Adrenal gland (tissue), 9 donors: ENCODE measurements at regions not wholly inside any gene's neighbourhood (a gene's known extent, or its start where the extent isn't known, plus 50 kb on each side); places are given as distances from the start of the nearest gene placed in this dataset.

Source experiments
- DNase-seq, 7 donors: peaks; one replicate each; pipeline ENCODE4 v3.0.0-alpha.2; 2019 to 2020
- H3K27ac ChIP-seq, 5 donors: fragments of 200-600 bp; sonication (generic) in 4 of 5; 1 replicate in 3 of 5; 2 replicates in 2 of 5; pipeline versions ENCODE4 v1.5.1 to v1.8.0; 2016 to 2020; ENCODE audit warnings: mild to moderate bottlenecking in 1 of 5
- H3K27me3 ChIP-seq: fragments of 200-600 bp; 2 replicates; pipeline ENCODE4 v1.8.0; 2021
- H3K36me3 ChIP-seq, 2 donors: fragments of 200-600 bp; replicated peaks in 1 of 2; 1 replicate in 1 of 2; 2 replicates in 1 of 2; pipeline versions ENCODE4 v1.5.1 to v1.8.0; 2018 to 2022
- H3K4me1 ChIP-seq, 2 donors: fragments of 200-600 bp; replicated peaks in 1 of 2; 1 replicate in 1 of 2; 2 replicates in 1 of 2; pipeline versions ENCODE4 v1.5.1 to v1.8.0; 2018 to 2021
- H3K4me3 ChIP-seq, 4 donors: fragments of 200-600 bp; sonication (generic) in 3 of 4; one replicate each; pipeline ENCODE4 v1.5.1; 2016 to 2018
- H3K9me3 ChIP-seq, 3 donors: fragments of 200-600 bp; sonication (generic) in 1 of 3; replicated peaks in 1 of 3; 1 replicate in 2 of 3; 2 replicates in 1 of 3; pipeline versions ENCODE4 v1.5.1 to v1.8.0; 2016 to 2021
- POLR2A ChIP-seq, 2 donors: fragments of 450-650 bp; IDR thresholded peaks; one replicate each; pipeline ENCODE4 v1.6.1; 2017; ENCODE audit warnings: antibody characterized with exemption in 2 of 2, mild to moderate bottlenecking in 2 of 2, moderate library complexity in 1 of 2
- WGBS, 4 donors: extraction: QIAGEN DNeasy Blood & Tissue Kit in 2 of 4; methylation state at CpG; one replicate each; pipeline versions ENCODE4 v1.1.5 to v1.1.7; 2013 to 2017; 5-methylcytosine and 5-hydroxymethylcytosine counted together
- intact Hi-C, 2 donors: fragments of 100-400 bp; cut with DNase I; formaldehyde crosslinking; loops; one replicate each; pipeline versions ENCODE4 v1.14.1 to v1.15.0; 2022 to 2023
- TF ChIP-seq, protein P1 (sequence below), 6 experiments: fragments of 450-650 bp in 4 of 6; fragments of 200-600 bp in 2 of 6; sonication (generic) in 1 of 6; IDR thresholded peaks; 1 replicate in 5 of 6; 2 replicates in 1 of 6; pipeline versions ENCODE4 v1.5.1 to v1.8.0; 2016 to 2021; ENCODE audit warnings: antibody characterized with exemption in 6 of 6, mild to moderate bottlenecking in 2 of 6, moderate library complexity in 1 of 6
- donor health status: healthy with polysubstance abuse.
- donor health status: Bipolar disorder and iron deficiency.
- donor health status: DM: yes; HTN: yes; CAD: no.
- donor health status: DM: no; HTN: no; CAD: no.
- donor health status: DM: no; HTN: no; CAD: no.

DNA sequence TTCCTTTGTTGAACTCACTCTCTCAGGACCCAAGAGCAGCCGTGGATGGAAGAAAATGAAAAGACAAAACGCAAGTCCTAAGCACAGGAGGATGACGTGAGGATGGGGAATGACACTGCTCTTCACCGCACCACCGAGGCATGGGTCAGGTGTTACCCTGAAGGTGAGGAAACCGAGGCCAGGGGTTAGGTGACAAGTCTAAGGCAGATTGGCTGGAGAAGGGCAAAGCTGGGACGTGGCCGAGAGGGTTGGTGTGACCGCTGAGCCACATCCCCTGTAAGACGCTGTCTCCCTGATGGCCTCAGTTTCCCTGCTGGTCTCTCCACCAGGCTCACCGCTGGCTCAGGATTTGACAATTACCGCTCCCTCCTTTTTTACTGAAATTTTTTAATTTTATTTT, 284.4 kb downstream of the CTTN start:
- intact Hi-C loops = no loop called here
- TF ChIP-seq POLR2A (IDR thresholded peaks at IDR 0.05) = no peak
- TF ChIP-seq, protein P1, sequence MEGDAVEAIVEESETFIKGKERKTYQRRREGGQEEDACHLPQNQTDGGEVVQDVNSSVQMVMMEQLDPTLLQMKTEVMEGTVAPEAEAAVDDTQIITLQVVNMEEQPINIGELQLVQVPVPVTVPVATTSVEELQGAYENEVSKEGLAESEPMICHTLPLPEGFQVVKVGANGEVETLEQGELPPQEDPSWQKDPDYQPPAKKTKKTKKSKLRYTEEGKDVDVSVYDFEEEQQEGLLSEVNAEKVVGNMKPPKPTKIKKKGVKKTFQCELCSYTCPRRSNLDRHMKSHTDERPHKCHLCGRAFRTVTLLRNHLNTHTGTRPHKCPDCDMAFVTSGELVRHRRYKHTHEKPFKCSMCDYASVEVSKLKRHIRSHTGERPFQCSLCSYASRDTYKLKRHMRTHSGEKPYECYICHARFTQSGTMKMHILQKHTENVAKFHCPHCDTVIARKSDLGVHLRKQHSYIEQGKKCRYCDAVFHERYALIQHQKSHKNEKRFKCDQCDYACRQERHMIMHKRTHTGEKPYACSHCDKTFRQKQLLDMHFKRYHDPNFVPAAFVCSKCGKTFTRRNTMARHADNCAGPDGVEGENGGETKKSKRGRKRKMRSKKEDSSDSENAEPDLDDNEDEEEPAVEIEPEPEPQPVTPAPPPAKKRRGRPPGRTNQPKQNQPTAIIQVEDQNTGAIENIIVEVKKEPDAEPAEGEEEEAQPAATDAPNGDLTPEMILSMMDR (IDR thresholded peaks at IDR 0.05) = no peak
- Histone ChIP-seq H3K4me1 (no peaks in the 10 kb centered on the region), H3K9me3 (no peaks in the 10 kb centered on the region), H3K4me3 (no peak overlapping the region), H3K36me3 (no peaks in the 10 kb centered on the region), H3K27ac (no peak overlapping the region), H3K27me3 (no peaks in the 10 kb centered on the region)
- no peak for DNase-seq
- WGBS, 4 donors = 90 to 96% (median 93%) methylated on average over 12 of the region's 12 CpGs

DNA sequence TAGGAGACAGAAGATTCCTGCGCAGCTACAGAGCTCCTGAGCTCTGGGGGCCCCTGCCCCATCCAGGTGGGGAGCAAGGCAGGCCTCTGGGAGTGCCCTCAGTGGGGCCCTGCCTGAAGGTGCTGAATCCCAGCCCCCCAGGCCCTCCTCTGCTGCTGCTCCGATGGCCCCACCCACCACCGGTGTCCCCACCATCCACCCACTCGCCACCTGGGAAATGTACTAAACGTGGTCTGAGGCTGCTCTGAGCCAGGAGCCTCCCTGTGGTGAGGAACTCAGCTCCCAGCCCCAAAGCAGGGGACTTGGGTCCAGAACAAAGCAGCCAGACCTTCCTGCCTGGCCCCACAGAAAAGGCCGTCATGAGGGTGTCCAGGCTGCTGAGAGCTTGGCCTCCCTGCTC, 289.4 kb downstream of the CTTN start:
- intact Hi-C loops = no loop called here
- TF ChIP-seq, protein P1 (IDR thresholded peaks at IDR 0.05) = no peak
- no peak for TF ChIP-seq POLR2A (IDR thresholded peaks at IDR 0.05)
- WGBS, 4 donors = 84 to 93% (median 87%) methylated on average over 1 to 6 of the region's 6 CpGs
- no peaks in the 10 kb centered on the region for H3K36me3 ChIP-seq
- H3K27me3 ChIP-seq = no peaks in the 10 kb centered on the region
- DNase-seq = no peak
- no peak overlapping the region for H3K4me3 ChIP-seq
- no peaks in the 10 kb centered on the region for H3K9me3 ChIP-seq
- H3K4me1 ChIP-seq = no peaks in the 10 kb centered on the region
- no peak overlapping the region for H3K27ac ChIP-seq

GRCh38 chr11:70688142-70688541, 289.8 kb downstream of the CTTN start:
- TF ChIP-seq, protein P1 (IDR thresholded peaks at IDR 0.05) = no peak
- TF ChIP-seq POLR2A (IDR thresholded peaks at IDR 0.05) = no peak
- DNase-seq = no peak
- Histone ChIP-seq H3K4me3 (no peak overlapping the region), H3K27me3 (no peaks in the 10 kb centered on the region), H3K4me1 (no peaks in the 10 kb centered on the region), H3K9me3 (no peaks in the 10 kb centered on the region), H3K36me3 (no peaks in the 10 kb centered on the region), H3K27ac (no peak overlapping the region)
- intact Hi-C loops = no loop called here
- WGBS, 4 donors = 88 to 98% (median 90%) methylated on average over 8 of the region's 8 CpGs

DNA sequence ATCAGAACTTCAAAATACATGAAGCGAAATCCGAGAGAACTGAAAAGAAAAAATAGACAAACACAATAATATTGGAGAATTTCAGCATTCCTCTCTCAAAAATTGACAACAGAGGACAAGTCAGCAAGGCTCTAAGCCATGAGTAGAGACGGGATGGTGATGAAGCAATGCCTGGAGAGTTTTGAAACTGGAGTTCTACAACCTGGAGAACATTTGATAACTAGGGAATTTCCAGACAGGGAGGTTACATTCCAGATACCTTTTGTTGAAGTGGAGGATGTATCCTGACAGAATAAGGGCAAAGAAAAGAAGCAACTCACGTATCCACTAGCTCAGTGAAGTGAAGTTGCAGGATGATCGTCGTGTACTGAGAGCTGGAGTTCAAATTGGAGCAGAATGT, 291.4 kb downstream of the CTTN start:
- Histone ChIP-seq H3K27me3 (no peaks in the 10 kb centered on the region), H3K36me3 (no peaks in the 10 kb centered on the region), H3K27ac (no peak overlapping the region), H3K4me1 (no peaks in the 10 kb centered on the region), H3K4me3 (no peak overlapping the region), H3K9me3 (no peaks in the 10 kb centered on the region)
- WGBS, 4 donors = 81 to 92% (median 84%) methylated on average over 6 of the region's 6 CpGs
- intact Hi-C loops = no loop called here
- DNase-seq = no peak
- TF ChIP-seq, protein P1 (IDR thresholded peaks at IDR 0.05) = no peak
- no peak for TF ChIP-seq POLR2A (IDR thresholded peaks at IDR 0.05)
